ENCODE measurements at regions not wholly inside any gene's neighbourhood (a gene's known extent, or its start where the extent isn't known, plus 50 kb on each side); places are given as distances from the start of the nearest gene placed in this dataset.

GRCh38 chr18:78890388-78890787, 89.2 kb upstream of the SALL3 start:
- TF ChIP-seq CTCF (IDR thresholded peaks at IDR 0.05) (no peak), POLR2A (IDR thresholded peaks at IDR 0.05) (no peak)

All from heart left ventricle (tissue), 13 donors.